H1 (cell line): ENCODE measurements at regions not wholly inside any gene's neighbourhood (a gene's known extent, or its start where the extent isn't known, plus 50 kb on each side); places are given as distances from the start of the nearest gene placed in this dataset.

Experiments used
- SIN3A ChIP-seq, 2 experiments: IDR thresholded peaks in 1 of 2; conservative IDR thresholded peaks in 1 of 2; 2 replicates each; pipeline ENCODE4 v1.6.1; 2011 to 2012; ENCODE audit warnings: low read length in 2 of 2, improper control_type of control experiment in 1 of 2, low read depth in 1 of 2, mild to moderate bottlenecking in 1 of 2
- TAF1 ChIP-seq: IDR thresholded peaks from 2 replicates; pipeline ENCODE4 v1.6.1; 2011; ENCODE audit warnings: mild to moderate bottlenecking, low read depth, low read length

- no peak for TF ChIP-seq TAF1
- TF ChIP-seq SIN3A (conservative IDR thresholded peaks at IDR 0.05 in 1 of 2, IDR thresholded peaks at IDR 0.05 in 1 of 2; ENCODE audit: low read depth in 1 of 2, low read length in 2 of 2), result no peak
Observed at GRCh38 chr5:104955479-104955878, 1392.9 kb upstream of the NUDT12 start (continued).
